DND-41 (cell line): ENCODE measurements at regions not wholly inside any gene's neighbourhood (a gene's known extent, or its start where the extent isn't known, plus 50 kb on each side); places are given as distances from the start of the nearest gene placed in this dataset.

Source experiments
- ATAC-seq: fragments of 200-7000 bp; cut with Tn5 transposase; 3 replicates; pipeline ENCODE4 v1.9.1; 2021; ENCODE audit warnings: low read depth; ENCODE audit not compliant: insufficient read depth
- DNase-seq: peaks from one replicate; pipeline ENCODE4 v3.0.0-alpha.2; 2020
- H2AFZ ChIP-seq: 2 replicates; pipeline ENCODE4 v1.6.0; 2012; ENCODE audit warnings: low read depth, low read length
- H3K27ac ChIP-seq: 2 replicates; pipeline ENCODE4 v1.5.1; 2012; ENCODE audit warnings: low read length, inconsistent platforms
- H3K27me3 ChIP-seq: fragments of 200-600 bp; sonication (generic); 2 replicates; pipeline ENCODE4 v1.6.0; 2012; ENCODE audit warnings: low read length, mild to moderate bottlenecking, inconsistent platforms; ENCODE audit not compliant: insufficient read depth, poor library complexity
- H3K36me3 ChIP-seq: 2 replicates; pipeline ENCODE4 v1.5.1; 2012; ENCODE audit warnings: low read length, inconsistent platforms; ENCODE audit not compliant: insufficient read depth
- H3K4me1 ChIP-seq: 2 replicates; pipeline ENCODE4 v1.5.1; 2012; ENCODE audit warnings: mild to moderate bottlenecking, low read length; ENCODE audit not compliant: insufficient read depth
- H3K4me2 ChIP-seq: 2 replicates; pipeline ENCODE4 v1.6.0; 2012; ENCODE audit warnings: mild to moderate bottlenecking, moderate library complexity, low read length, inconsistent platforms; ENCODE audit not compliant: insufficient read depth
- H3K4me3 ChIP-seq, 2 experiments: fragments of 200-600 bp in 1 of 2; shearing (Covaris generic) in 1 of 2; 2 replicates each; pipeline ENCODE4 v1.5.1; 2012 to 2016; ENCODE audit warnings: inconsistent platforms in 2 of 2, low read length in 2 of 2, mild to moderate bottlenecking in 2 of 2, low read depth in 1 of 2, moderate library complexity in 1 of 2
- H3K79me2 ChIP-seq: 2 replicates; pipeline ENCODE4 v1.6.0; 2012; ENCODE audit warnings: low read length, inconsistent platforms; ENCODE audit not compliant: insufficient read depth
- H3K9ac ChIP-seq: 2 replicates; pipeline ENCODE4 v1.6.0; 2012; ENCODE audit warnings: low read depth, mild to moderate bottlenecking, inconsistent platforms, low read length, moderate library complexity
- H3K9me3 ChIP-seq: 2 replicates; pipeline ENCODE4 v1.5.1; 2012; ENCODE audit warnings: low read length, moderate library complexity, mild to moderate bottlenecking, inconsistent platforms; ENCODE audit not compliant: insufficient read depth, severe bottlenecking
- H4K20me1 ChIP-seq: 2 replicates; pipeline ENCODE4 v1.6.0; 2012; ENCODE audit warnings: low read length; ENCODE audit not compliant: insufficient read depth
- CTCF ChIP-seq: IDR thresholded peaks from 2 replicates; pipeline ENCODE4 v1.5.1; 2012; ENCODE audit warnings: borderline replicate concordance, low read length, moderate library complexity, mild to moderate bottlenecking; ENCODE audit not compliant: poor library complexity, severe bottlenecking; ENCODE audit errors: extremely low read depth
- EZH2 ChIP-seq: IDR thresholded peaks from 3 replicates; pipeline ENCODE4 v1.6.1; 2012; ENCODE audit warnings: borderline replicate concordance, low read depth, mild to moderate bottlenecking, moderate library complexity, low read length, inconsistent platforms; ENCODE audit not compliant: severe bottlenecking

DNA sequence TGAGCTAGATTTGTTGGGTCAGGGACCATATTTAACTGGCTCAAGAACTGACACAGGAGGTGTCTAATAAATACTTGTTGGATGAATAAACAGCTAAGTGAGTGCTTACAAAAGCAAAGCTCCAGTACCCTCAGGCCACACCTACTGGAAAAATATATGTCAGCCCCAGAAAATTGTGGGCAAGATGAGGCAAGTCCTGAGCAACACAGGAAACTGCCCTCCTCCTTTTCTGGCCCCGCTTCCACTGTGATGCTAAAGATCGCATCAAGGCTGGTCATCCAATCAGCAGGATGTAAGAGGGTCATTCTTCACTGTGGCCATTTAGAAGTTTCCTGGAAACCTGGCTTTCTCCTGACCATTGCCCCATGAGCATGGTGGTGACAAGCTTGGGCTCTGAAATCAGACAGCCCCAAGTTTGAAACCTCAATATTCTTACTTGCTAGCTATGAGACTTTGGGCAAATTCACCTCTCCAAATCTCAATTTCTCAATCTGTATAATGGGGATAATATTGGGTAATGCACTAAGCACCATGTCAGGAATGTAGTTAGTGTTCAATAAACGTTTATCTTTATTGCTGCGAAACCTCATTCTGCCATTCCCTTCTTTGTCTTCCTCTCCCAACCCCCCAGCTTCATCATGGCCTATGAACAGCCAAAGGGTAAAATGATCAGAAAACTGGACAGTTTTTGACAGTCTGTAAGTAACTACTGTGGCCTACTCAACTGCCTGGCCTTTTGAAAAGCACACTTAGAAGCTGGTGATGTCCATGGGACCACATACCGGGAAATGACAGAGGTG, 139.3 kb upstream of the PZP start:
- H3K4me2 ChIP-seq: no peak overlapping the region
- H3K9me3 ChIP-seq: no peaks in the 10 kb centered on the region
- H3K36me3 ChIP-seq: no peaks in the 10 kb centered on the region
- no peak for ATAC-seq
- H3K27me3 ChIP-seq: no peaks in the 10 kb centered on the region
- no peak overlapping the region for H2AFZ ChIP-seq
- no peaks in the 10 kb centered on the region for H3K79me2 ChIP-seq
- H3K4me1 ChIP-seq: peaks cover 27% of the 10 kb centered on the region
- no peak overlapping the region for H3K4me3 ChIP-seq
- no peak overlapping the region for H3K27ac ChIP-seq
- H3K9ac ChIP-seq: no peak overlapping the region
- TF ChIP-seq CTCF: no peak
- TF ChIP-seq EZH2: no peak
- no peak for DNase-seq
- no peaks in the 10 kb centered on the region for H4K20me1 ChIP-seq

GRCh38 chr12:9346866-9347327, 138.7 kb upstream of the PZP start:
- Histone ChIP-seq H3K9me3 (no peaks in the 10 kb centered on the region), H3K4me3 (no peak overlapping the region), H3K36me3 (no peaks in the 10 kb centered on the region), H3K27me3 (no peaks in the 10 kb centered on the region), H3K27ac (no peak overlapping the region), H3K4me1 (peaks cover 27% of the 10 kb centered on the region), H4K20me1 (no peaks in the 10 kb centered on the region), H3K4me2 (no peak overlapping the region), H3K79me2 (no peaks in the 10 kb centered on the region), H3K9ac (no peak overlapping the region), H2AFZ (no peak overlapping the region)
- DNase-seq: no peak
- no peak for ATAC-seq
- no peak for TF ChIP-seq EZH2
- TF ChIP-seq CTCF: no peak

DNA sequence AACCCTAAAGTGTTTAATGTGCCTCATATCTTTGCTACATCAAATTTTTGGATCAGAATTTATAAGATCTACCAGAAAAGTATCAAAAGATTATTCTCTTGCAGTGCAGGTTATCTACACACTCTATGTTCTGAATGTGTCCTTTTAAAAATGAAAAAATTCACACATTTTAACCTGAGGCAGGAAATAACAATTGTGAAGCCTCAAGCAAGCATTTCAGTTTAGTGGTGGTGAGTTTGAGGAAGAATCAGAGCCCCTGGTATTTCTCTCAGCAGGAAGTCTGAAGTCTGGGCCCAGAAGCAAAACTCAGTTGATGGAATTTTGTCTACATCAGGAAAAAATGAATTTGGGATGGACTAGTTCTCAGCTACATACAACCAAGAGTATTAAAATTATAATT, 137.0 kb upstream of the PZP start:
- Histone ChIP-seq H3K9me3 (no peaks in the 10 kb centered on the region), H3K36me3 (no peaks in the 10 kb centered on the region), H3K4me2 (no peak overlapping the region), H3K79me2 (no peaks in the 10 kb centered on the region), H3K27ac (no peak overlapping the region), H3K4me1 (peaks cover 10% of the 10 kb centered on the region), H3K4me3 (no peak overlapping the region), H3K9ac (no peak overlapping the region), H3K27me3 (no peaks in the 10 kb centered on the region), H4K20me1 (no peaks in the 10 kb centered on the region), H2AFZ (no peak overlapping the region)
- no peak for ATAC-seq
- no peak for TF ChIP-seq EZH2
- no peak for DNase-seq

- no peak overlapping the region for H3K27ac ChIP-seq
- no peaks in the 10 kb centered on the region for H3K79me2 ChIP-seq
- no peak overlapping the region for H3K9ac ChIP-seq
- no peak for TF ChIP-seq EZH2
- no peak for TF ChIP-seq CTCF
- ATAC-seq (no peak), DNase-seq (no peak)
- H3K27me3 ChIP-seq: no peaks in the 10 kb centered on the region
- no peaks in the 10 kb centered on the region for H4K20me1 ChIP-seq
- no peaks in the 10 kb centered on the region for H3K9me3 ChIP-seq
- no peak overlapping the region for H2AFZ ChIP-seq
- no peak overlapping the region for H3K4me2 ChIP-seq
- no peaks in the 10 kb centered on the region for H3K36me3 ChIP-seq
- no peak overlapping the region for H3K4me3 ChIP-seq
- H3K4me1 ChIP-seq: 0 out of 2 replicates have a peak, but pooled peaks cover 6% of the 10 kb centered on the region
These were observed 136.3 kb upstream of the PZP start for GRCh38 chr12:9344541-9344940.
